NCI-H1092 treated with DMSO at 0.1 percent for 48 hours (cell line): ENCODE measurements at regions not wholly inside any gene's neighbourhood (a gene's known extent, or its start where the extent isn't known, plus 50 kb on each side); places are given as distances from the start of the nearest gene placed in this dataset.

Experiments used
- DNase-seq: peaks from one replicate; lab custom pipeline; 2025; lab: John Stamatoyannopoulos, UW

- no peak for DNase-seq
Observed at GRCh38 chr5:68379275-68380036, 163.9 kb downstream of the PIK3R1 start.

- DNase-seq: no peak
Observed at GRCh38 chr5:68380078-68380477, 164.5 kb downstream of the PIK3R1 start.

GRCh38 chr5:68381060-68381459, 165.5 kb downstream of the PIK3R1 start:
- DNase-seq: no peak

- DNase-seq: no peak
Observed at GRCh38 chr5:68381909-68382308, 166.4 kb downstream of the PIK3R1 start.

DNA sequence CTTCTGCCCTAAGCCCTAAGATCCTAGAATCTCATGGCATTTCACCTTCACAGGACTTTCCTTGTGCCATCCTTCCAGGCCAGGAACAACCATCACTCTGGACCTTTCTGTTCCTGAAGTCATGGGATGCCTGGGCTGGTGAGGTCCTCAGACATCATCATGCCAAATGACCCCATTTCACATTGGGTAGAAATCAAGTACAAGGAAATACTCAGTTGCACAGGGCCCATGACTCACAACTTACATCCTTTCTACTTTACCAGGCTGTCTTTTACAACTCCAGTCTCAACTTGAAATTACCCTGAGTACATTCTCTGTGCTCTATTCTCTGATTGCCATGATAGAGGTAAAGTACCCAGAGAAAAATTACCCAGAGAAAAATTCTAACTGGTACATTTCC, 167.1 kb downstream of the PIK3R1 start:
- no peak for DNase-seq

GRCh38 chr5:68383888-68384310, 168.3 kb downstream of the PIK3R1 start:
- no peak for DNase-seq

DNA sequence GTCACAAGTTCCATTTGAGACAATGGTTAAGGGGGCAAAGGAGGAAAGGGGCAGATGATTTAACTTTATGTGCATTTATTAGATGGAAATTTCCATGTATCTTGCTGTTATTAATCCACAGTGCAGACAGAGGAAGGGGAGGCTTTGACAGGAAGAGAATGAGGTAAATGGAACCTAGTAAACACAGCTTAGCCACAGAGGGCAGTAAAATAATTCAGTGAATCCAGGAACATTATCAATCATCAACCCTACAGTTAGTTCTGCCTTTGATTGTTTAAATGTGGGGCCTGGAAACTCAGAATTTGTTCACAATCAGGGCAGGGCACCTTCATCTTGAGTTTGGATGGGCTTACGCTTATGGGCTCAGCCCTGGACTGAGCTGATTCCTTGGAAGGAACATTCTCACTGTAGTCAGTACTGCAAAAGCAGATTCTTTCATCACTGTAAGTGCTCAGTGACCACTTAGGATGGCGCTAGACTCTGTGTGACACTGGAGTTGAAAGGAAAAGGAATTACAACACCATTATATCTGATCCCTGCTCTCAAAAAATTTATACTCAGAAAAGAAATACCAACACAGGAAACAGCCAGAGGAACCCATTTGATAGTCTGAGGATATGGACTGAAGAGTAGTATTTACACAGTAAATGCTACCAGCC, 169.5 kb downstream of the PIK3R1 start:
- DNase-seq: no peak

DNA sequence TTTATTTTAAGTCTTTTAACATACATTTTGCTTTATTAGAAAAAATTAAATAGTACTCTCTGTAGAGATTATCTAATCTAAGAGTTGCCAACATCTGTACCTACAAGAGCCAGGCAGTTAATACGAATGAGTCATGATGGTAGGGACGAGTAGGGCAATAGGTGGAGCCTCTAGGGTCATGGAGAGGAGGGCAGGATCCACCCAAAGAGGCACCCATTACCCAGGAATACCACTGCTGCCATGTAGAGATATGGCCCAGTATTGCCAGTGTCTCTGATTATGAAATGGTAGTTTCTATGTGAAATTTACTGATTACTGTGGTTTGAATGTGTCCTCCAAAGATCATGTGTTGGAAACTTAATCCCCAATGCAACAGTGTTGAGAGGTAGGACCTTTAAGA, 170.4 kb downstream of the PIK3R1 start:
- DNase-seq: no peak

DNA sequence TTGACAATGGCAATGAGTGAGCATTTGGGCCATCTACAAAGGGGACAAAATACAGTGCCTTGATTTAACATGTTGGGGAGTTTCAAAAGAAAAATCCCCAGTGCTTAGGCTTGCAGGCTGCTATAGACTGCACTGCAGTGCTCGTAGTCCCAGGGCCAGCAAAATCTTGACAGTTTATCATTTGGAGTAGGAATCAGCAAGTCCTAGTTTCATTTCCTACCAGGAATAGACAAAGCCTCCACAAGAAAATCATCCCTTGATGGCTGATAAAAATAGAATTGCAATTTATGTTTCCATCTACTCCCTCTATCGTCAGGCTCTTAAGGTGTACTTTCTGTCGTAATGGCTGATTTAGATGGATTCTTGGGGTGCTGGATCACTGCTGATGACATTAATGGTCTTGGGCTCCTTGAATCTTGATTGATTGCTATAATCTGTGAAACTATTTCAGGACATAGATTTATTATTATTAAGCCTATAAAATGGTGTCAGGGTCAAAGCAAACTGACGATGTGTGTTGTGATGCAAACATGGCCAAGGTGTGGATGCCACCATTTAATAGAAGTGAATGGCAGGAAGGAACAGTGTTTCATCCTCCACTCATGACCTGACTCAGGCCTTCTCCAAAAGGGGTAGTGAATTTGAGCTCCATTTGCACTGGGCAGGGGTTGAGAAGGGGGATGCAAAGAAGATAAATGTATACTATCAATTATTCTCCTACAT, 171.7 kb downstream of the PIK3R1 start:
- no peak for DNase-seq

GRCh38 chr5:68389618-68390017, 174.1 kb downstream of the PIK3R1 start:
- DNase-seq: no peak

- no peak for DNase-seq
Observed at GRCh38 chr5:68392617-68393016, 177.1 kb downstream of the PIK3R1 start.

DNA sequence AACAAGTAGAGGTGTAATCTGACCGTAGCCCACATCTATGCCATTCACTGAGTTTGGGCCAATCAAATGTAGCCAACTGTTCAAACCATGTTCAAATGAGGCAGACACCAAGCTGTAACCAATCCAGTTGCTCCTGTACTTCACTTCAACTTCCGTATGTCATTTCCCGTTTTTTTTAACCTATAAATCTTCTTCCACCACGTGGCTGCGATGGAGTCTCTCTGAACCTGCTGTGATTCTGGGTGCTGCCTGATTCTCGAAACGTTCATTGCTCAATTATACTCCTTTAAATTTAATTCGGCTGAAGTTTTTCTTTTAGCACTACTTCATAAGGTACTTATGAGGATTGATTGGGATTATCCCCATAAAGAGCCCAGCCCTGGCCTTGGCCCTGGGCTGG, 179.7 kb downstream of the PIK3R1 start:
- no peak for DNase-seq

GRCh38 chr5:68395926-68396511, 180.5 kb downstream of the PIK3R1 start:
- DNase-seq: no peak

DNA sequence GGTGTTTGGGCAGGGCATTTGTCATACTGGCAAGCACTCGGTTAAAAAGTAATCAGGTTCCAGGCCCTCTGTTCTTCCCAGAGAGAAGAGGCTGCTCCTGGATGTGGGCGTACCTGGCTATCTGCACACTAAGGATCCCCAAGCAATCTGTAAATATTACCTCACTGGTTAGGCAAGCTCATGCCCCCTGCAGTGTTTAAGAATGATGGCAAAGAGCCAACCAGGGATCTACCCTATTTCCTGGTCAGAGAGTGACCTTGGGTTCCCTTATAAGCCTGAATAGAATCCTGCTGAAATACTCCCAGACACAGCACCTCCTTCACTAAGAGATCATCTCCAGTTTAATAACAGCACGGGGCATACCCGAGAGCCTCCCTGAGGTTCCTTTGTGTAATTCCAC, 181.2 kb downstream of the PIK3R1 start:
- no peak for DNase-seq

DNA sequence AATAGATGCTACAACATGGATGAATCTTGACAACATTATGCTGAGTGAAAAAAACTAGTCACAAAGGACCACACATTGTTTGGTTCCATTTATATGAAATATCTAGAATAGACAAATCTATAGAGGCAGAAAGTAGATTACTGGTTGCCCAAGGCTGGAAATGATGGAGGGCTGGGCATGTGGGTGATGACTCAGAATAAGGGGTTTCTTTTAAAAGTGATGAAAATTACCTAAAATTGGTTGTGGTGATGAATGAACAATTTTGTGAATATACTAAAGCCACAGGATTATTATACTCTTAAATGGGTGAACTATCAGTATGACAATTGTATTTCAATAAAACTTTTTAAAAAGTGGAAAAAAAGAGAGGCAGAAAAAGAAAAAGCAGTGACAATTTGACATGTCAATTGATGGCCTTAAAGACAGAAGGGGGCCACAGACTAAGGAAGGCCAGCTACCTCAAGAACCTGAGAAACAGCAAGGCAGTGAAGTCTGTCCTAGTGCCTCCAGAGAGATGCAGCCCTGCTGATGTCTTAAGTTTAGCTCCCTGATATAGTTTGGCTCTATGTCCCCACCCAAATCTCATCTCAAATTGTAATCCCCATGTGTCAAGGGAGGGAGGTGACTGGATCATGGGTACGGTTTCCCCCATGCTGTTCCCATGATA, 182.7 kb downstream of the PIK3R1 start:
- no peak for DNase-seq

DNA sequence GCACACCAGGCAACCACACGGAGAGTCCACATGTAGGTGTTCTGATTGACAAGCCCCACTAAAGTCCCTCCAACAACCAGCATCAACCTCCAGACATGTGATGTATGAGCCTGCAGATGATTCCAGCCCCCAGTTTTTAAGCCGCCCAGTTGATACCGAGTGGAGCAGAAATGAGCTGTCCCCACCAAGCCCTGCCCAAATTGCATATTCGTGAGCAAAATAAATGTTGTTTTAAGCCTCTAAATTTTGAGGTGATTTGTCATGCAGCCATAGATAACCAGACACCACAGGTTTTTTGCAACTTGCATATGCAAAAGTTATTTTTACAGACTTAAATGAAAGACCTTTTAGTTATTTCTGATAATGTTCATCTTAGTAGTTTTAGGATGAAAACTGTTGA, 187.7 kb downstream of the PIK3R1 start:
- DNase-seq: no peak

DNA sequence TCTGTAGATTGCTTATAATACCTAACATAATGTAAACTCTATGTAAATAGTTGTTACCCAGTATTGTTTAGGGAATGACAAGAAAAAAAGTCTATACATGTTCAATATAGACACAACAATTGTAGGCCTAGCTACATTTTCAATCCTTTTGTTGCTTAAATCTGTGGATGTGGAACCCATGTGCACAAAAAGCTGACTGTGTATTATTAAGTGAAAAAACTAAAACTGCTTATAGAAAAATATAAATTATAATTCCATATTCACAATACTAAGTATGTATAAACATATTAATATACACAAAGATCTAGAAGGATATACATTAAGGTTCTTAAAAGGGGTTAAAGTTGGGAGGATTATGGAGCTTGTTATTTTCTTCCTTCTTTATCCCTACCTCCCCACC, 188.7 kb downstream of the PIK3R1 start:
- no peak for DNase-seq

DNA sequence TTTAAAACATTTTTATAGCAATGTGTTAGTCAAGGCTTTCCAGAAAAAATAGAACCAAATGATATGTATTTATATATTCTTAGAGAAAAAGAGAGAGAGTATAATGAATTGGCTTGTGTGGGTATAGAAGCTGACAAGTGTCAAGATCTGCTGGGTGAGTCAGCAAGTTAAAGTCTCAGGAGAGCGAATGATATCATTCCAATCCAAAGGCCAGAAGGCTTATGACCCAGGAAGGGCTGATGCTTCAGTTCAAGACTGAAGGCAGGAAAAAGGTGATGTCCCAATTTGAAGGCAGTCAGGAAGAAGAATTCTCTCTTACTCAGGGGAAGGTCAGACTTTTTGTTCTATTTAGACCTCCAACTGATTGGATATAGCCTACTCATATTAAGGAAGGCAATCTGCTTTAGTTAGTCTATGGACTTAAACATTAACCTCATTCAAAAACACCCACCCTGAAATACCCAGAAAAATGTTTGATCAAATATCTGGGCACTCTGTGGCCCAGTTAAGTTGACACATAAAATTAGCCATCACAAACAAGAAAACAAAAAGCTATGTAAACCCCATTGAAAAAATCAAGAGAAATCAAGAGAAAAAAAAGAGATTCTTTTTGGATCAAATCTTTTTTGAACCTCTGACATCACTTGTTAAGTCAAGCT, 189.6 kb downstream of the PIK3R1 start:
- no peak for DNase-seq

- no peak for DNase-seq
Observed at GRCh38 chr5:68405784-68406743, 190.5 kb downstream of the PIK3R1 start.

GRCh38 chr5:68406767-68407241, 191.2 kb downstream of the PIK3R1 start:
- DNase-seq: no peak
